Mesothelial cell of epicardium (in vitro differentiated cells): ENCODE measurements at regions not wholly inside any gene's neighbourhood (a gene's known extent, or its start where the extent isn't known, plus 50 kb on each side); places are given as distances from the start of the nearest gene placed in this dataset.
A peak's percentile ranks its signal among the peaks of the same experiment; 100 is the strongest.

Source experiments
- DNase-seq, 2 experiments: peaks; one replicate each; pipeline ENCODE4 v3.0.0; 2021; ENCODE audit warnings: low spot score in 2 of 2; ENCODE audit not compliant: unreplicated experiment in 2 of 2
- H3K27ac Mint-ChIP-seq: 2 replicates; pipeline ENCODE4 v1.8.0; 2021; ENCODE audit warnings: mixed read lengths
- H3K27me3 Mint-ChIP-seq: 2 replicates; pipeline ENCODE4 v1.8.0; 2021; ENCODE audit warnings: low read depth, mixed read lengths
- H3K36me3 Mint-ChIP-seq: 2 replicates; pipeline ENCODE4 v1.8.0; 2021; ENCODE audit warnings: mixed read lengths
- H3K4me1 Mint-ChIP-seq: 2 replicates; pipeline ENCODE4 v1.8.0; 2021; ENCODE audit warnings: mixed read lengths
- H3K4me3 Mint-ChIP-seq: 2 replicates; pipeline ENCODE4 v1.8.0; 2021; ENCODE audit warnings: mild to moderate bottlenecking, moderate library complexity, mixed read lengths
- H3K9me3 Mint-ChIP-seq: 2 replicates; pipeline ENCODE4 v1.8.0; 2021; ENCODE audit warnings: mixed read lengths
- TF ChIP-seq, protein P1 (sequence below): fragments of 200-600 bp; sonication (generic); IDR thresholded peaks from one replicate; pipeline ENCODE4 v1.5.0; 2021; ENCODE audit warnings: antibody characterized with exemption; ENCODE audit not compliant: unreplicated experiment

DNA sequence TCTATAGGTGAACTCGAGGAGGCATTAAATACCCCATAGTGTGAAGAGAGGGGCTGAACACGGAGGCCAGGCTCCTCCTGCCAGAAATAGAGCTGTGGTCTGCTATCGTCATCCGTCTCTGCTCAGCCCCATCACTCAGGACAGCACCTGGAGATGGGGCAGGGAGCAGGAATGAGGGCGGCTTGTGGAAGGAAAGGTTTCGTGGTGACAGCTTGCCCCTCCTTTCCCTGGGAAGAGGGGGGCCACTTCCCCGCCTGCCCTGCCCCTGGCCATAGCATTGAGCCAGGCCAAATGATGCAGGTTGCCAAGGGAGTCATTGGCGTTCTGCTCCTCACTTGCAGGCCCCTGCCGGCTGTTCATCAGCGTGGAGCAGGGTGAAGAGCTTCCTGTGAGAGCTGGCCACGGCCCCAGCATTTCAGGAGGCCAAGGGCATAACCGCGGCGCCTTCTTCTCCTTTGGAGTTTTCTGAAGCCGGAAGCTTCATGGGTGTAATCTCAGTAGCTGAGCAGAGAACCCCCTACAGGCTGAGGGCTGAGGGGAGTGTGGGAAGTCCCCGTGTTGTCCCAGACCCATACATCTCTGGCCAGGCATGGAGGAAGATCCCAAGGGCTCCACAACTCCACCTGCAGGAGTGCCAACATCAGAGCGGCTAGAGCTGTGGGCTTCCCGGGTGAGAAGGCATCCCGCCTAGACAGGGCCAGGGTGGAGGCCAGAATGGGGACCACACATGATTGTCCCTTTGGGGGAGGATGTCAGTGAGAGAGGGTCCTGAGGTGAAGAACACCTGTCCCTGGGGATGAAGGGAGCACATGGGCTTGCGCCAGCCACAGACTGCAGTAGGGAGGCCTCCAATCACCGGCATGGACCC is 112.5 kb upstream of the GLI2 start:
- H3K9me3 Mint-ChIP-seq, result peaks cover 18% of the 10 kb centered on the region
- DNase-seq, result no peak
- H3K27ac Mint-ChIP-seq, result no peak overlapping the region
- TF ChIP-seq, protein P1, sequence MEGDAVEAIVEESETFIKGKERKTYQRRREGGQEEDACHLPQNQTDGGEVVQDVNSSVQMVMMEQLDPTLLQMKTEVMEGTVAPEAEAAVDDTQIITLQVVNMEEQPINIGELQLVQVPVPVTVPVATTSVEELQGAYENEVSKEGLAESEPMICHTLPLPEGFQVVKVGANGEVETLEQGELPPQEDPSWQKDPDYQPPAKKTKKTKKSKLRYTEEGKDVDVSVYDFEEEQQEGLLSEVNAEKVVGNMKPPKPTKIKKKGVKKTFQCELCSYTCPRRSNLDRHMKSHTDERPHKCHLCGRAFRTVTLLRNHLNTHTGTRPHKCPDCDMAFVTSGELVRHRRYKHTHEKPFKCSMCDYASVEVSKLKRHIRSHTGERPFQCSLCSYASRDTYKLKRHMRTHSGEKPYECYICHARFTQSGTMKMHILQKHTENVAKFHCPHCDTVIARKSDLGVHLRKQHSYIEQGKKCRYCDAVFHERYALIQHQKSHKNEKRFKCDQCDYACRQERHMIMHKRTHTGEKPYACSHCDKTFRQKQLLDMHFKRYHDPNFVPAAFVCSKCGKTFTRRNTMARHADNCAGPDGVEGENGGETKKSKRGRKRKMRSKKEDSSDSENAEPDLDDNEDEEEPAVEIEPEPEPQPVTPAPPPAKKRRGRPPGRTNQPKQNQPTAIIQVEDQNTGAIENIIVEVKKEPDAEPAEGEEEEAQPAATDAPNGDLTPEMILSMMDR, result no peak
- peaks cover 21% of the 10 kb centered on the region for H3K27me3 Mint-ChIP-seq
- H3K4me1 Mint-ChIP-seq, result no peaks in the 10 kb centered on the region
- no peaks in the 10 kb centered on the region for H3K36me3 Mint-ChIP-seq
- no peak overlapping the region for H3K4me3 Mint-ChIP-seq

DNA sequence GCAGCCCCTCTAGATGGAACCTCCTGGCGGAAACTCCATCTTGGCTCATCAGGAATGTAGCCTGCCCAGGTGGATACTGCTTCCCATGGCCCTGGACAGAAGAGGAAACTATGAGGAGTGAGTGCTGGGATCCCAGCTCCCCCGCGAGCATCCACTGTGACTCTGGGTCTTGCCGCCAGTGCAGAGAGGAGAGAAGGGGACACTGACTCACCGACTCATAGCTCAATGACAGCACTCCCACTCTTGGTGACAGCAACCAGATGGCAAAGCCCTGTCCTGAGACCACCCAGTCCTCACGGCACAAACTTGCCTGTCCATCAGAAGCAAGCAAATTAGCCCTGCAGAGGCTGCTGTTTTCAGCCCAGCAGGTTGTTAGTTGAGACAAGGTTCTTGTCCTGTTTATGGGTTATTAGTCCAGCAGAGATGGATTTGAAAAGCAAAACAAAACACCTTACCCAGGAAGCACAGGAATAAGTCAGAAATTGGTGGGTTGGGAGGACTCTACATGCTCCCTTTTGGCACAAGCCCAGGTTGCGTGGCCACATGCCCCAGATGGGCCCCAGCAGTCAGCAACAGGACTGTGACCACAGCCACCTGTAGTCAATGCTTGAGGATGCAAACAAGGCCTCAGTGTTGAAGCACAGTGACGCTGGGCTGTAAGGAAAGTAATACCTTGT is 111.5 kb upstream of the GLI2 start:
- H3K36me3 Mint-ChIP-seq, result no peaks in the 10 kb centered on the region
- TF ChIP-seq, protein P1, result no peak
- H3K4me1 Mint-ChIP-seq, result no peaks in the 10 kb centered on the region
- H3K27ac Mint-ChIP-seq, result no peak overlapping the region
- H3K4me3 Mint-ChIP-seq, result no peak overlapping the region
- H3K27me3 Mint-ChIP-seq, result peaks cover 25% of the 10 kb centered on the region
- DNase-seq, result no peak
- peaks cover 27% of the 10 kb centered on the region for H3K9me3 Mint-ChIP-seq

DNA sequence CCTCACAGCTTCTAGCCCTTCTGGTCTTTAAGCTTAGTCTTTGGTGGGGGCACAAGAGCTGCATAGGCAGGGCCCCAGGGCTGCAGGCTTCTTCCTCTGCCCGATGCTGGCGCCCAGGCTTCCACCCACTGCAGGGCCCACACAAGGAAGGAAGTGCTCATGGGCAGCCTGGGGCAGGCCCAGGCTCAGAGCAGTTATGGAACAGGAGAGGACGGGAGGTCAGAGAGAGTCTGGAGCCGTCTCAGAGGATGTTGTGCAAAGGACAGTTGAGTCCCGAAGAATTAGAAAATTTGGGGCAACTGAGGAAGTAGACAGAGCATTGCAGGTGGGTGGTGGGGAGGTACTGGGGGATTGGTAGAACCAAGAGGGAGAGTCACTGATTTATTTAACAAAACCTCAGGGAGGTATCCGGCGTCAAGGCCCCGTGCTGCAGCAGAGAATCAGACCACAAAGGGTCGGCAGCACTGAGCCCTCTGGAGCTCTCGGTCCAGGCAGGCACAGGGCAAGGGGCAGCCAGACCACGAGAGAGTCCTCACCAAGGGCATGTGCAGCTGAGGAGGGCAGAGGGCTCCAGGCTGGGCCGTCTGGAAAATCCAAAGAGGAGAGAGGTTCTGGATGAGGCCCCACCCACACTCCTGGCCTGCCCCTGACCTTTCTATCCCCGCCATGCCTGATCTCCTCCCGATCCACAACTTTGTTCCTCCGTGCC is 110.8 kb upstream of the GLI2 start:
- H3K27ac Mint-ChIP-seq, result no peak overlapping the region

DNA sequence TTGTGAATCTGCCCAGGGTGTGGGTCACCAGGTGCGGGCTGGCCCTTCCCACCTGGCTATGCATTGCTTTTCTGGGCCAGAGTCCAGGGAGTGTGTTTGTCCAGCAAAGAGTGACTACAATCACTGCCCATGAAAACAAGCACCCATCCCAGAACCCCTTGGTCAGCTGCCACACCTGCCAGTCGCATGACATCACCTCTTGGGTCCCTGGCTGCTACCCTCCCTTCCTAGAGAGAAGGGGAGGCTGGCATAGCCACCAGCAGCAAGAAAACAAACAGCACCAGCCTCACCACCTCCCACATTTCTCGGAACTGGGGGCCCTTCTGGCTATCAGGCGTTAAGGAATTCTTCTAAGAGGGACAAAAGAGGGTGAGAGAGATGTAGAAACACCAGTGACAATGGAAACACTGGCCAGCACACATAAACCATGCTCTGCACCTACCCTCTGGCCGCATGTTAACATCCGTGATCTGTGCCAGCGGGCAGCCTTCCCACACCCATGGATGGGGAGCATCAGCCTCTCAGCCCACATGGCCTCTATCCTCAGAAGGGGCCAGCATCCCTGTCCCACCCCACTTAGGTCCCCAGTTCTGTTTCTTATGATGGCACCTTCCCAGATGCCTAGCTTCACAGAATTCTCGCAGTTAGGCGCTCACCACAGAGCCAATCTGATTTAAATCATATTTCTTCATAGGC is 109.7 kb upstream of the GLI2 start:
- Mint-ChIP-seq H3K36me3 (no peaks in the 10 kb centered on the region), H3K4me1 (peaks cover 4% of the 10 kb centered on the region), H3K27ac (no peak overlapping the region), H3K27me3 (peaks cover 30% of the 10 kb centered on the region), H3K4me3 (no peak overlapping the region), H3K9me3 (peaks cover 27% of the 10 kb centered on the region)
- TF ChIP-seq, protein P1, result no peak
- DNase-seq, result peak in 1 of 2 experiments; percentile 27

More for the DNA sequence above, 110.8 kb upstream of the GLI2 start:
- peaks cover 27% of the 10 kb centered on the region for H3K9me3 Mint-ChIP-seq
- H3K36me3 Mint-ChIP-seq, result no peaks in the 10 kb centered on the region
- H3K4me3 Mint-ChIP-seq, result no peak overlapping the region
- TF ChIP-seq, protein P1, result no peak
- no peaks in the 10 kb centered on the region for H3K4me1 Mint-ChIP-seq
- H3K27me3 Mint-ChIP-seq, result peaks cover 27% of the 10 kb centered on the region
- no peak for DNase-seq

DNA sequence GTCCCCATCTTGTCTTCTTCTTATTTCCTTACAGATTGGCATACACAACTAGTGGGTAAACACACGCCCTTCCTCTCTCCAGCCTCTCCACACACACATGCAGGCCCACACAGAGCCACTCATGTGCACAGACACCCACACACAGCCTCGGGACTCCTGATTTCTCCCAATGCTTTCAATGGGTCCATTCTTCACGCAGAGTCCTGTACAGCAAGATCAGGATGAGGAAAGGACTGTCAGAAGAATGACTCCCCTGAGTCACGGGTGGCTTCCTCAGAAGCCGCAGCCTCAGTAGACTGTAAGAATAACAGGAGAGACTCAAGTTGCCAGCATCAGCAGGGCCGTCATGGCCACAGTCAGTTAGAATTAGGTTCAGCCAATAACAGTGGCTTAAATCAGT is 109.1 kb upstream of the GLI2 start:
- H3K4me3 Mint-ChIP-seq, result no peak overlapping the region
- peaks cover 22% of the 10 kb centered on the region for H3K9me3 Mint-ChIP-seq
- H3K4me1 Mint-ChIP-seq, result peaks cover 6% of the 10 kb centered on the region
- peaks cover 30% of the 10 kb centered on the region for H3K27me3 Mint-ChIP-seq
- DNase-seq, result peak in 1 of 2 experiments; percentile 30
- H3K27ac Mint-ChIP-seq, result no peak overlapping the region
- no peaks in the 10 kb centered on the region for H3K36me3 Mint-ChIP-seq
- TF ChIP-seq, protein P1, result no peak
